ENCODE measurements at regions not wholly inside any gene's neighbourhood (a gene's known extent, or its start where the extent isn't known, plus 50 kb on each side); places are given as distances from the start of the nearest gene placed in this dataset.

GRCh38 chr15:91622711-91623342 lies 230.7 kb upstream of the SLCO3A1 start:
- no peak for TF ChIP-seq CTCF (IDR thresholded peaks at IDR 0.05; ENCODE audit: insufficient read depth, missing control alignments)
- no peak for DNase-seq (ENCODE audit: insufficient read length, low spot score)
- no peak for FAIRE-seq

- no peak for FAIRE-seq
- DNase-seq (ENCODE audit: insufficient read length, low spot score) = no peak
- no peak for TF ChIP-seq CTCF (IDR thresholded peaks at IDR 0.05; ENCODE audit: insufficient read depth, missing control alignments)
Observed at GRCh38 chr15:91624353-91624968, 229.0 kb upstream of the SLCO3A1 start.

GRCh38 chr15:91625506-91625905 lies 228.0 kb upstream of the SLCO3A1 start:
- TF ChIP-seq CTCF (IDR thresholded peaks at IDR 0.05; ENCODE audit: insufficient read depth, missing control alignments) = no peak
- FAIRE-seq (no peak), DNase-seq (ENCODE audit: insufficient read length, low spot score) (no peak)

GRCh38 chr15:91627473-91628278 lies 225.8 kb upstream of the SLCO3A1 start:
- TF ChIP-seq CTCF (IDR thresholded peaks at IDR 0.05; ENCODE audit: insufficient read depth, missing control alignments) = no peak
- DNase-seq (ENCODE audit: insufficient read length, low spot score) = no peak
- no peak for FAIRE-seq

GRCh38 chr15:91630090-91630489 lies 223.4 kb upstream of the SLCO3A1 start:
- DNase-seq (ENCODE audit: insufficient read length, low spot score) (no peak), FAIRE-seq (no peak)

DNA sequence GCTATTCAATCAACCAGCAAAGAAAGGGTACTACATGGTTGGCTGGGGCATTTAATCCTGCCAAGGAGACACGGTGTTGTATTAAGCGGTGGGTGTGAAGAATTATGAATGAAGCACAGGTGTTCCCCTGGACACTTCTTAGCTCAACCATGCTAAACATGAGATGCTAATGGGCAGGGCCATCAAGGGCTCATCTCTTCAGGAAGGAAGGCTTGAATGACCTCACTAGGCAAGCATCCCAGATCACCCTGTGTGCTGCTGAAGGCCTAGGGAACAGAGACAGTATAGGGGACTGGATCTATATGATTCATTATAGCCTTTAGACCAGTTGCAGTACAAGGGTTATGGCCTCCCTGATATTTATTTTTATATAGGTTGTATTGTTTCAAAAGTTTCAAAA lies 221.3 kb upstream of the SLCO3A1 start:
- DNase-seq (ENCODE audit: insufficient read length, low spot score) = no peak
- FAIRE-seq = no peak

More at GRCh38 chr15:91630090-91630489, 223.4 kb upstream of the SLCO3A1 start:
- TF ChIP-seq CTCF (IDR thresholded peaks at IDR 0.05; ENCODE audit: insufficient read depth, missing control alignments) = no peak

More for the DNA sequence above, 221.3 kb upstream of the SLCO3A1 start:
- TF ChIP-seq CTCF (IDR thresholded peaks at IDR 0.05; ENCODE audit: insufficient read depth, missing control alignments) = no peak

Data from D721Med (cell line).